HEK293 (cell line): ENCODE measurements at regions not wholly inside any gene's neighbourhood (a gene's known extent, or its start where the extent isn't known, plus 50 kb on each side); places are given as distances from the start of the nearest gene placed in this dataset.

ENCODE experiments used
- CTCF ChIA-PET: fragments of 350-600 bp; formaldehyde crosslinking; extraction: SDS; loops from one replicate; lab custom pipeline; 2021; ENCODE audit warnings: antibody characterized with exemption; lab: Yijun Ruan, JAX
- POLR2A ChIA-PET: fragments of 300-600 bp; formaldehyde crosslinking; extraction: SDS; loops from one replicate; lab custom pipeline; 2020; ENCODE audit warnings: antibody characterized with exemption, inconsistent platforms; lab: Yijun Ruan, JAX
- H3K27ac ChIP-seq: fragments of 200-500 bp; sonication (Bioruptor generic); 2 replicates; pipeline ENCODE4 v1.5.1; 2014; ENCODE audit warnings: low read depth, low read length, control low read depth, inconsistent platforms; ENCODE audit errors: extremely low read depth
- H3K36me3 ChIP-seq, 2 experiments: fragments of 200-500 bp in 1 of 2; sonication (Bioruptor generic) in 1 of 2; 1 replicate in 1 of 2; 2 replicates in 1 of 2; pipeline ENCODE4 v1.5.1; 2014 to 2017; ENCODE audit warnings: inconsistent platforms in 2 of 2, low read length in 2 of 2; ENCODE audit not compliant: control insufficient read depth in 2 of 2, insufficient read depth in 1 of 2
- H3K4me1 ChIP-seq: fragments of 200-500 bp; sonication (Bioruptor generic); 2 replicates; pipeline ENCODE4 v1.5.1; 2014; ENCODE audit warnings: mild to moderate bottlenecking, low read length, inconsistent platforms; ENCODE audit not compliant: control insufficient read depth, insufficient read depth
- H3K4me3 ChIP-seq: 2 replicates; pipeline ENCODE4 v1.5.1; 2011; ENCODE audit warnings: low read depth, mild to moderate bottlenecking, control low read depth, low read length, moderate library complexity
- H3K9me3 ChIP-seq: fragments of 200-500 bp; sonication (Bioruptor generic); 2 replicates; pipeline ENCODE4 v1.5.1; 2014; ENCODE audit warnings: low read depth, low read length, inconsistent platforms; ENCODE audit not compliant: control insufficient read depth, insufficient read depth
- ATF2 ChIP-seq: fragments of 450-650 bp; formaldehyde crosslinking; IDR thresholded peaks from 2 replicates; pipeline ENCODE4 v1.5.1; 2016; ENCODE audit warnings: missing biosample characterization, missing genetic modification characterization, low read depth
- EGR2 ChIP-seq: fragments of 450-650 bp; formaldehyde crosslinking; IDR thresholded peaks from 2 replicates; pipeline ENCODE4 v1.5.1; 2016; ENCODE audit warnings: low read depth, missing biosample characterization, missing genetic modification characterization
- FEZF1 ChIP-seq: fragments of 450-650 bp; formaldehyde crosslinking; IDR thresholded peaks from 2 replicates; pipeline ENCODE4 v1.5.1; 2016; ENCODE audit warnings: missing biosample characterization, missing genetic modification characterization
- GLI4 ChIP-seq: fragments of 450-650 bp; formaldehyde crosslinking; IDR thresholded peaks from 2 replicates; pipeline ENCODE4 v1.5.1; 2016; ENCODE audit warnings: missing biosample characterization, missing genetic modification characterization
- GLIS2 ChIP-seq: fragments of 450-650 bp; formaldehyde crosslinking; IDR thresholded peaks from 2 replicates; pipeline ENCODE4 v1.5.1; 2016; ENCODE audit warnings: missing biosample characterization, missing genetic modification characterization
- PRDM1 ChIP-seq: fragments of 450-650 bp; formaldehyde crosslinking; IDR thresholded peaks from 2 replicates; pipeline ENCODE4; 2016; ENCODE audit warnings: missing biosample characterization, missing genetic modification characterization
- TRIM28 ChIP-seq: IDR thresholded peaks from 2 replicates; pipeline ENCODE4 v1.6.1; 2011; ENCODE audit warnings: low read length, control low read depth, borderline replicate concordance
- YY1 ChIP-seq: fragments of 450-650 bp; formaldehyde crosslinking; IDR thresholded peaks from 2 replicates; pipeline ENCODE4 v1.5.1; 2018; ENCODE audit warnings: missing biosample characterization, missing genetic modification characterization
- ZBTB20 ChIP-seq: fragments of 450-650 bp; formaldehyde crosslinking; IDR thresholded peaks from 2 replicates; pipeline ENCODE4 v1.5.1; 2016; ENCODE audit warnings: missing biosample characterization, missing genetic modification characterization
- ZBTB21 ChIP-seq: fragments of 450-650 bp; formaldehyde crosslinking; IDR thresholded peaks from 2 replicates; pipeline ENCODE4 v1.5.1; 2017; ENCODE audit warnings: missing biosample characterization, missing genetic modification characterization
- ZBTB48 ChIP-seq: fragments of 450-650 bp; formaldehyde crosslinking; IDR thresholded peaks from 2 replicates; pipeline ENCODE4 v1.5.1; 2016; ENCODE audit warnings: missing biosample characterization, missing genetic modification characterization
- ZBTB49 ChIP-seq: fragments of 450-650 bp; formaldehyde crosslinking; IDR thresholded peaks from 2 replicates; pipeline ENCODE4 v1.5.1; 2016; ENCODE audit warnings: missing biosample characterization, missing genetic modification characterization, low read depth
- ZFP3 ChIP-seq: fragments of 450-650 bp; formaldehyde crosslinking; IDR thresholded peaks from 2 replicates; pipeline ENCODE4 v1.5.1; 2016; ENCODE audit warnings: low read depth, missing biosample characterization, missing genetic modification characterization
- ZFP69B ChIP-seq: fragments of 450-650 bp; formaldehyde crosslinking; IDR thresholded peaks from 2 replicates; pipeline ENCODE4 v1.5.1; 2016; ENCODE audit warnings: missing biosample characterization, missing genetic modification characterization
- ZIC2 ChIP-seq: fragments of 450-650 bp; formaldehyde crosslinking; IDR thresholded peaks from 2 replicates; pipeline ENCODE4 v1.5.1; 2016; ENCODE audit warnings: missing biosample characterization, missing genetic modification characterization
- ZNF112 ChIP-seq: fragments of 450-650 bp; formaldehyde crosslinking; IDR thresholded peaks from 2 replicates; pipeline ENCODE4 v1.5.0; 2017; ENCODE audit warnings: missing biosample characterization, missing genetic modification characterization
- ZNF214 ChIP-seq: fragments of 450-650 bp; formaldehyde crosslinking; IDR thresholded peaks from 2 replicates; pipeline ENCODE4 v1.5.1; 2017; ENCODE audit warnings: missing biosample characterization, mild to moderate bottlenecking, missing genetic modification characterization, borderline replicate concordance
- ZNF23 ChIP-seq: fragments of 450-650 bp; formaldehyde crosslinking; IDR thresholded peaks from 2 replicates; pipeline ENCODE4 v1.5.1; 2016; ENCODE audit warnings: missing biosample characterization, missing genetic modification characterization, borderline replicate concordance
- ZNF266 ChIP-seq: fragments of 450-650 bp; formaldehyde crosslinking; IDR thresholded peaks from 2 replicates; pipeline ENCODE4 v1.5.1; 2016; ENCODE audit warnings: missing biosample characterization, missing genetic modification characterization, low read depth
- ZNF324 ChIP-seq: fragments of 450-650 bp; formaldehyde crosslinking; IDR thresholded peaks from 2 replicates; pipeline ENCODE4 v1.5.1; 2016; ENCODE audit warnings: missing biosample characterization, missing genetic modification characterization
- ZNF341 ChIP-seq: fragments of 450-650 bp; formaldehyde crosslinking; IDR thresholded peaks from 2 replicates; pipeline ENCODE4; 2016; ENCODE audit warnings: low read depth, missing biosample characterization, missing genetic modification characterization
- ZNF521 ChIP-seq: fragments of 450-650 bp; formaldehyde crosslinking; IDR thresholded peaks from 2 replicates; pipeline ENCODE4 v1.5.1; 2017; ENCODE audit warnings: missing biosample characterization, mild to moderate bottlenecking, missing genetic modification characterization
- ZNF580 ChIP-seq: fragments of 450-650 bp; formaldehyde crosslinking; IDR thresholded peaks from 2 replicates; pipeline ENCODE4 v1.5.1; 2016; ENCODE audit warnings: missing biosample characterization, missing genetic modification characterization
- ZNF610 ChIP-seq: fragments of 450-650 bp; formaldehyde crosslinking; IDR thresholded peaks from 2 replicates; pipeline ENCODE4 v1.5.1; 2016; ENCODE audit warnings: missing biosample characterization, missing genetic modification characterization, borderline replicate concordance
- ZNF645 ChIP-seq: fragments of 450-650 bp; formaldehyde crosslinking; IDR thresholded peaks from 2 replicates; pipeline ENCODE4; 2016; ENCODE audit warnings: missing biosample characterization, missing genetic modification characterization
- ZNF692 ChIP-seq: fragments of 450-650 bp; formaldehyde crosslinking; IDR thresholded peaks from 2 replicates; pipeline ENCODE4 v1.5.1; 2016; ENCODE audit warnings: missing biosample characterization, missing genetic modification characterization
- ZSCAN4 ChIP-seq: fragments of 450-650 bp; formaldehyde crosslinking; IDR thresholded peaks from 2 replicates; pipeline ENCODE4 v1.5.1; 2017; ENCODE audit warnings: missing biosample characterization, missing genetic modification characterization

GRCh38 chr5:175284806-175285205, 159.2 kb downstream of the DRD1 start:
- ChIA-PET CTCF (interaction anchor here (0.8 kb wide), 1 partner anchor 124 kb away, joined by 3 read pairs; no protein-coding TSS in a partner anchor), POLR2A (no interaction called here)
- Histone ChIP-seq H3K36me3 (no peaks in the 10 kb centered on the region), H3K9me3 (no peaks in the 10 kb centered on the region), H3K4me1 (peaks cover 8% of the 10 kb centered on the region), H3K27ac (no peak overlapping the region), H3K4me3 (no peak overlapping the region)
- TF ChIP-seq TRIM28 (no peak), ZNF324 (tag by site-specific recombination) (no peak), ZBTB21 (tag by site-specific recombination) (no peak), ZNF341 (tag by site-specific recombination) (no peak), ZBTB20 (tag by site-specific recombination) (no peak), ZNF266 (tag by site-specific recombination) (no peak), ZFP69B (tag by site-specific recombination) (no peak), GLI4 (tag by site-specific recombination) (no peak), GLIS2 (tag by site-specific recombination) (no peak), FEZF1 (tag by site-specific recombination) (no peak), ZSCAN4 (tag by site-specific recombination) (no peak), ZNF112 (tag by site-specific recombination) (no peak), ZNF645 (tag by site-specific recombination) (no peak), ZNF214 (tag by site-specific recombination) (no peak)

GRCh38 chr5:175282611-175283225, 161.3 kb downstream of the DRD1 start:
- Histone ChIP-seq H3K9me3 (no peaks in the 10 kb centered on the region), H3K36me3 (no peaks in the 10 kb centered on the region), H3K4me1 (peaks cover 3% of the 10 kb centered on the region), H3K4me3 (no peak overlapping the region), H3K27ac (no peak overlapping the region)
- POLR2A ChIA-PET, result no interaction called here
- CTCF ChIA-PET, result interaction anchor here (0.6 kb wide), 1 partner anchor 21 kb away, joined by 3 read pairs; no protein-coding TSS in a partner anchor
- TF ChIP-seq ATF2 (tag by site-specific recombination), result no peak
- TF ChIP-seq EGR2 (tag by site-specific recombination), result no peak
- TF ChIP-seq ZNF23, result no peak
- TF ChIP-seq ZBTB48 (tag by site-specific recombination), result no peak
- TF ChIP-seq YY1 (tag by site-specific recombination), result no peak
- no peak for TF ChIP-seq ZIC2 (tag by site-specific recombination)
- no peak for TF ChIP-seq PRDM1 (tag by site-specific recombination)
- TF ChIP-seq ZNF521 (tag by site-specific recombination), result no peak
- no peak for TF ChIP-seq ZBTB49 (tag by site-specific recombination)
- TF ChIP-seq ZNF692, result no peak
- no peak for TF ChIP-seq ZNF214 (tag by site-specific recombination)
- no peak for TF ChIP-seq ZFP3
- TF ChIP-seq ZNF610 (tag by site-specific recombination), result no peak
- no peak for TF ChIP-seq ZNF580 (tag by site-specific recombination)
